Urothelium cell line (cell line): ENCODE measurements at regions not wholly inside any gene's neighbourhood (a gene's known extent, or its start where the extent isn't known, plus 50 kb on each side); places are given as distances from the start of the nearest gene placed in this dataset.
A peak's percentile ranks its signal among the peaks of the same experiment; 100 is the strongest.

Experiments
- DNase-seq: peaks from one replicate; pipeline ENCODE4 v3.0.0; 2011; ENCODE audit warnings: low spot score, mixed read lengths
- FAIRE-seq: peaks from 2 replicates; lab custom pipeline; 2011; peaks lifted over from hg19 to GRCh38; lab: Jason Lieb, UNC

DNA sequence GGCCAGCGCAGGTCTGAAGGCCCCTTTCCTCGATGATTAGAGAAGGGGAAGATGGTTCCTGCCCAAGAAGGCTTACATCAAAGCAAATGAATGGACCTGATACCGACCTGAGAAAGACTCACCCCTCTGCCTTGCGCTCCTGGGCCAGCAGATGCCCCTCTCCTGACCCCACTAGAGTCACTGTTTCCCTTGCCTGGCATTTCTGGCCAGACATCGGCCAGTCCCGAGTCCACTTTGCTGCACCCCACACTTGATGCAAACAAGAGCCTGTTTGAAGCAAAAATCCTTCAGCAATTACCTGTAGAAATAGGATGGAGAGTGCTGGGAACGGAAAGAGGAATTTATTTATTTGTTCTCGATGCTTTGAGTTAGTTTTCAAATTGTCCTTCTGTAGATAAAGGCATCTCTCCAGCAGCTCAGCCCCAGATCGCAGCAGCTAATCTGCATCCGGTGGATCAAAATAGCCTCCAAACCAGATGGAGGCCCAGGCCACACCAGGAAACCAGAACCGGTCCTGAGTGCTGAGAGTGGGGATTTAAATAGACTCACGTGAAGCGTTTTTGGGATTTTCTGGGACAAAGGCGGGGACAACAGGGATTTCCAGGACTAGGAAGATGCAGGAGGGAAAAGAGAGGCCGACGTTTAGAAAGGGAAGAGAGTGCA is 148.6 kb downstream of the TRIM29 start:
- FAIRE-seq, result no peak

DNA sequence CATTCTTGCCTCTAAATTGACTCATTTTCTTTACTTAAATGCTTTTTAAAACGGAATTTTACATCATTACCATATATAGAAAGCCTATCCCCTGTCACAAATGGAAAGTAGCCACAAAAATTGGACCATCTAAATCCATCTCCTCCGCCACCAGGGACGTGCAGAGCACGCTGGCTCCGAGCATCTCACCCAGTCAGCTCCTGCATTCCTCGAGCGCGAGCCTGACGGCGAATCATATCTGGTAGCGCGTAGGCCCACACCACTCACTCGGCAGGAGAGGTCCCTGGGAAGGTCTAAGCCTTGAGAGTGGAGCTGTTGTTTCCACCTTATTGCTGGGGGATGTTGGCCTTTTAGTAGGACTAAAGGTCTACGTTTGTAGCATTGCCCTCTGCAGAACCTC is 152.4 kb downstream of the TRIM29 start:
- DNase-seq (no peak), FAIRE-seq (no peak)

More for the DNA sequence above, 148.6 kb downstream of the TRIM29 start:
- DNase-seq, result no peak

- FAIRE-seq (no peak), DNase-seq (no peak)
Observed at GRCh38 chr11:119983816-119984215, 154.1 kb downstream of the TRIM29 start.

DNA sequence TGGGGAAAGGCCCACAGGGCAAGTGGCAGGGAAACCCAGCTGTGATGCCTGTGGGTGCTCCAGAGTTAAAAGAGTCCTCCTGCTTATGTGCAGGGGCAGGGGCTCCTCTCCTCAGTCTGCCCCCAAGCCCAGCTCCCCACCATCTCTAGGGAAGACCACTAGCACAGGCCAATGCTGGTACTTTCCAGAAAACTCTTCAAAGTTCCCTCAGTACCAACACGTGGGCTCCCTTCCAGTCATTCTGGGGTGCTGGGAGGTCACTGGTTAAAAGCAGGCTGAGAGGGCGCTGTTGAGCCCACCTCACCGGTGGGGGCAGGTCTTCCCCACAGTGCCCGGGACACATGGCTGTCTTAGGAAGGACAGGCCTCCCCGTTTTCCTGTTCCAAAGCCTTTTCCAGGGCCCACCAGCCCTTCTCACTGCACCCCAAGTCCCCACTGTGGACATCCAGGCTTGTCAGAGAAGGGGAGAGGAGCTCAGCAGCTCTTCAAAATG is 154.6 kb downstream of the TRIM29 start:
- DNase-seq (no peak), FAIRE-seq (no peak)

DNA sequence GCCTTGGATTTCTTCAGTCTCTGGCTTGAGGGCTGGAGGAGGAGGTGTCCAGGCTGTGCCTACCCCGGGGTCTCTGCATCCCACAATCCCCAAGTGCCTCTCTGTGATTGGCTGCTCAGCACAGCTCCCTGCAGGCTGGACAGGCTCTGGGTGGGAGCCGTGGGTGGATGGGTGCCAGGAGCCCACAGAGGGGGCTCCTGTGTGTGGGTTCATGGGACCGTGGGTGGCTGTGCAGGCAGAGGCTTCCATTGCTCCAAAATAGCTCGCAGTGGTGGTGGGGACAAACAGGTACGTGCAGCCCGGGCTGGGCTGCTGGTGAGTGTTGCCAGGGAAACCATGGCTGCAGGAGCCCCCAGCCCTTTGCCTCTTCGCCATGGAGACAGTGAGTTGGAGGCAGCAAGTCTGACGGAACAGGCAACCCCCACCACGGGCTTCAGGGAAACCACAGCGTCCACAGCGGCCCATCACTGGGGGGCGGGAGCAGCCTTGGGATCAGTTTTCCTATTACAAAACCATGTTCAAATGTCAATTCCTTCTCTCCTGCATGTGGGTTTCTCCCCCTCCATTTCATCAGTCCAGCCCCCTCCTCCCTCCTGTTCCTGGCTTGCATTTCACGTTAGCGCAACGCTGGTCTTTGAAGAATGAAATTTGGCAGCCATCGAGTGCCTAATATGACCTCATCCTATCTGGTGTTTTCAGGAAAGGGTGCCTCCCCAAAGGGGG is 155.2 kb downstream of the TRIM29 start:
- DNase-seq (peak; percentile 14), FAIRE-seq (no peak)

DNA sequence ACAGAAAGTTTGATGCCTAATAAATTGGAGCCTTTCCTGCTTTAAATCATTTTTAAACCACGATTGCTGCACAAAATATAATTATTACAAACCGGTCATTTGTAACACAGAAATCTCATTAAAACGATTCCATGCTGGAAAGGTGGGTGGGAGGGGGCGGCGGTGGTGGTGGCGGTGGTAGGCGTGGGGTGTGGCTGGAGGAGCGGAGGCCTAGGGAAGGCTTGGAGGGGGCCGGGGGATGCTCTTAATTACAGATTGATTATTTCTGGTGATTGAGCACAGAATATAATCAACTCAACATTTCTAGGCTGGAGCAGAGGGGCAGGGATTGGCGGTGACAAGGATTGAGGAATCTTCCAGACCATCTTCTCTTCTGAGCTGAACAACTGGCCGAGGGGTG is 157.5 kb downstream of the TRIM29 start:
- no peak for DNase-seq
- FAIRE-seq, result no peak

DNA sequence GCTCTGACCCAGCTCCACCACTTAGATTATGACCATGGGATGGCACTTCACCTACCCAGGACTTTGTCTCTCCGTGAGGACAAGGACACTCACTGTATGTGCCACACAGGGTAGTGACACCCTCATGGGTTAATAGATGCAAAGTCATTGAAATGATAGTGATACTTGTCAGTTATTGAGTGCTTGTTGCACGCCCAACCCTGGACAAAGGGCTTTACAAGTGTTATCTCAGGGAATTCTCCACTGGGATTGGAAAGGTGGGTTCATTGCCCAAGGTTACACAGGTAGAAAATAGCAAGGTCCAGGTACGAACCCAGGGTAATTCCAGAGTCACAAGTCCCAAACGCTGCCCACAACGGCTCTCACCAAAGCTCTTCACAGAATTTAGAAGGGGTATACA is 158.2 kb downstream of the TRIM29 start:
- no peak for FAIRE-seq

GRCh38 chr11:119978696-119979095 is 159.2 kb downstream of the TRIM29 start:
- DNase-seq (no peak), FAIRE-seq (no peak)

More for the DNA sequence above, 158.2 kb downstream of the TRIM29 start:
- DNase-seq, result no peak

- FAIRE-seq (no peak), DNase-seq (no peak)
Observed at GRCh38 chr11:119977881-119978280, 160.0 kb downstream of the TRIM29 start.

GRCh38 chr11:119977561-119977860 is 160.4 kb downstream of the TRIM29 start:
- FAIRE-seq, result no peak
- DNase-seq, result no peak

- FAIRE-seq (no peak), DNase-seq (no peak)
Observed at GRCh38 chr11:119976805-119977560, 160.9 kb downstream of the TRIM29 start.

GRCh38 chr11:119975561-119976152 is 162.3 kb downstream of the TRIM29 start:
- DNase-seq (no peak), FAIRE-seq (no peak)

DNA sequence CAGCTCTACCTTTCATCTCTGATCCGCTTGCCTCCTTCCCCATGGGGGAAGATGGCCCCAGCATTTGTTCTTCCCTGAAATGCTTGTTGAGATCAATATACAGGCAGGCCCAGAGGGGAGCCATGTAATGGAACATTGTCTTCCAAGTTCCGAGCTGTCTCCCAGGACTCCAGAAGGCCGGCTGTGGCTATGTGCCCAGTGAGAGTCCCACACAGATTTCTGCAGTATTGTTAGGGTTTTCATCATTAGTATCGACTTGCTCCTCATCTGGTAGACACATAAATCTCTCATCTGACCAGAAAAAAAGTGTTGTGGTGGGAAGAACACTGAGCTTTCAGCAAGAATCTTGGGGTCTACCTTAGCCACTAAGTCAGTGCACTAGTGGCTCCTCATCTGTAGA is 163.4 kb downstream of the TRIM29 start:
- FAIRE-seq (no peak), DNase-seq (no peak)

GRCh38 chr11:119974051-119974450 is 163.9 kb downstream of the TRIM29 start:
- FAIRE-seq (no peak), DNase-seq (no peak)

DNA sequence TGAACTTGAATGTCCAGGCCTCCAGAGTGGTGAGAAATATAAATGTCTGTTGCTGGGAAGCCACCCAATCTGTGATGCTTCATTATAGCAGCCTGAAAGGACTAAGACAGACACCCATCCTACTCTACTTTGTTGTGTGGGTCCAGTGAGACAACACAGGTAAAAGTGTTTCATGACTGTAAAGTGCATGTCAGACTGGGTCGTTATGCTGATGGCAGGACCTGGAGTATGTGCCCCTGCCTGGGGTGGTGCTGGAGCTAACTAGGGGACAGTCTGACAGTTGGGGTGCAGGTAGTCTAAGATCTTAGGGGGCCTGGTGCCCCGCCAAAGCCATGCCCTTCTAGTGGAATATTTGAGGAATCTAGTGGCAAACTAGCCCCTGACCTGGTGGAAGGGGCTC is 165.6 kb downstream of the TRIM29 start:
- no peak for DNase-seq
- no peak for FAIRE-seq

DNA sequence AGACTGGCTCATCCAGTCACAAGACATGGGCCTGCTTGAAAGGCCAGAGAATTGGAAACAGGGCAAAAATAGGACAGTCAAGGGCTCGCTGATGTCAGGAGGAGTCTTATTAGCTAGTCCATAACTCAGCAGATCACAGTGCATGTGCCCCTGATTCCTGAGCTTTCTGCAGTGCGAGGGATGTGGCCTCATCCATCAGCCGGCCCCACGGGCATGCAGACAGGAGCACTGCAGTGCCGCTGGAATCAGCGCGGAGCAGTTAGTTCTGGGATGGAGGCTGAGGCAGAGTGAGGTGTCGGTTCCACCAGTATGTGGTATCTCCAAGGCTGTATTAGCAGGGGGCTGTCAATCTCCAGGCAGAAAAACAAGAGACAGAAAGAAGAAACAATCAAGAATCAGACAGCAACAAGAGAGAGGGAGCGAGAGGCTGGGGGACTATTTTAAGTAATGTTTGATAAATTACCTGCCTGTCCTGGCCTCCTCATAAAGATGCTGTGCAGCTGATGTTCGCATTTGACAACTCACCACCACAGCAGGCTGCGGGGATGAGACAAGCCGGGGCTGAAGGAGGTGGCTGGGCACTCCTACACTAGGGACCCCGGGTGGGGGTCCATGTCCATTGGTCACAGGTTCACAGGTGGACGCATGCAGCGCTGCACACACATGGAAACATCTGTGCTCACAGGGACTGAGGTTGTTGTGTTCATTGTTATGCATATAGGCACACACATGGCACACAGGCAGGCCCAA is 167.2 kb downstream of the TRIM29 start:
- FAIRE-seq, result no peak
- no peak for DNase-seq

DNA sequence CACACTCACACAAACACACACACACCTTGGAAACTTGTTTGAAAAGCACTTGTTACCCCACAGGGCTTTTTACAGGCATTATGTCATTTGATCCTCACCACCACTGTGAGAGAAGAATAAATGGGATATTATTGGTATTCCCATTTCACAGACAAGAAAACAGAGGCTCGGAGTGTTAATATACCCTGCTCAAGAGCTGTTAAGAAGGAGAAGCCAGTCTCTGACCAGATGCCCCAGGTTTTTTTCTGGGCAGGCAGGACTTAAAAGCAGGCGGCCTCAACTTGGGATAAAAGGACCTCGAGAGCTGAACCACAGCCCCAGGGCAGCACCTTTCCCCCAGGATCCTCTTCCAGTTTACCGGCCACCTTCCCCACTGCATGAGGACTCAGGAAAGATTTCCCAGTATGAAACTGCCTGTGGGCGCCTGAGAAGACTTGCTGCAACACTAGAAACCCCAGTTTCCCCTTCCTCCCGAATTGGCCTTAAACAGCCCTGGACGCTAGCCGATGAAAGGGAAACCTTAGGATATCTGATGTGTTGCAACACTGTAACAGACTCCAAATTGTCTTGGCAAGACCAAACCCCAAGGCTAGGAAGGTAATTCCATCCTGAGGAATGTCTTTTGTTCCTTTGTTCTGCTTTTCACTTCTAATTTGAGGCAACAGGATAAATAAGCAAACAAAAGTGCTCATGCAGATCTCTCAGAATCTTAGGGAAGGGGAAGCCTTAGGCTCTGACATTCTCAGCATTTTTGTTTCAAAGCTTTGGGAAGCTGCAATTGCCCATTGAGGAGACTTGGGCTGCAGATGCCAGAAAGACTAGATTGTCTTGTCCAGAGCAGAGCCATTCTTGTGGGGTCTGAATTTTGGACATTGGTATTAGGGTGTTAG is 173.5 kb downstream of the TRIM29 start:
- FAIRE-seq, result no peak
- no peak for DNase-seq

- no peak for FAIRE-seq
- DNase-seq, result no peak
Observed at GRCh38 chr11:119957951-119958350, 180.0 kb downstream of the TRIM29 start.

- DNase-seq, result no peak
- FAIRE-seq, result no peak
Observed at GRCh38 chr11:119952441-119952840, 185.5 kb downstream of the TRIM29 start.

GRCh38 chr11:119943298-119943655 is 194.6 kb downstream of the TRIM29 start:
- DNase-seq (no peak), FAIRE-seq (no peak)
